ENCODE measurements at regions not wholly inside any gene's neighbourhood (a gene's known extent, or its start where the extent isn't known, plus 50 kb on each side); places are given as distances from the start of the nearest gene placed in this dataset.
"Not testable (repeated sequence)": the region's sequence is repeated elsewhere in the genome, so short reads cannot be mapped to it uniquely, and the experiment has no call there.

DNA sequence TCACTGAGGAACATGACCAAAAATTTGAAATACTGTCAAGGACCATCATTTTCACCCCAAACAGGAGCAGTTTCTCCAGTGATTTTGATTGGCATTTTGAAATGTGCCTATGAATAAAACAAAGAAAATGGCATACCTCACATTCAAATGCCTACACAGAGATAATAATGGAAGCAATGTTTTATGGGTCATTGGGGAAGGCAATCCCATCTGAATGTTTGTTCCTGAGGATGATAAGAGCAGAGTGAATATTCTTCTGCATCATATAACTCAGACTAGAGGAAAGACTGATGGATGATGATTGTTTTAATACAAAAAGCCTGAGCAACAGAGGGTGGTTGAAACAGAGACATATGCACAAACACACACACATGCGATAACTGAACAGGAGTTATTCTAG is 2749.9 kb downstream of the PCDH9 start:
- DNase-seq (ENCODE audit: low read depth): no peak

GRCh38 chr13:64477146-64477545 is 2753.0 kb downstream of the PCDH9 start:
- no peak for DNase-seq (ENCODE audit: low read depth)

DNA sequence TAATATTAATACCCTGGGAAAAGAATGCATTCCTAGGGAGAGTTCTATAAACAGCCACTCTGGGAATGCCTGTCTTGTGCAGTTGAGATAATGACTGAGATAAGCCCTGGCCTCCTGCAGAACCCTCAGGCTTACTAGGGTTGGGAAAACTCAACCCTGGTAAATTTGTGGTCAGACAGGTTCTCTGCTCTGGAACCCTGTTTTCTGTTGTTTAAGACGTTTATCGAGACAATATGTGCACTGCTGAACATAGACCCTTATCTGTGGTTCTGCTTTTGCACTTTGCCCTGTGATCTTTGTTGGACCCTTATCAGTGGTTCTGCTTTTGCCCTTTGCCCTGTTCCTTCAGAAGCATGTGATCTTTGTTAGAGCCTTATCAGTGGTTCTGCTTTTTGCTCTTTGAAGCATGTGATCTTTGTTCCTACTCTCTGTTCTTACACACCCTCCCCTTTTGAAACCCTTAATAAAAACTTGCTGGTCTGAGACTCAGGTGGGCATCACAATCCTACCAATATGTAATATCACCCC is 2754.0 kb downstream of the PCDH9 start:
- DNase-seq (ENCODE audit: low read depth): not testable (repeated sequence)

DNA sequence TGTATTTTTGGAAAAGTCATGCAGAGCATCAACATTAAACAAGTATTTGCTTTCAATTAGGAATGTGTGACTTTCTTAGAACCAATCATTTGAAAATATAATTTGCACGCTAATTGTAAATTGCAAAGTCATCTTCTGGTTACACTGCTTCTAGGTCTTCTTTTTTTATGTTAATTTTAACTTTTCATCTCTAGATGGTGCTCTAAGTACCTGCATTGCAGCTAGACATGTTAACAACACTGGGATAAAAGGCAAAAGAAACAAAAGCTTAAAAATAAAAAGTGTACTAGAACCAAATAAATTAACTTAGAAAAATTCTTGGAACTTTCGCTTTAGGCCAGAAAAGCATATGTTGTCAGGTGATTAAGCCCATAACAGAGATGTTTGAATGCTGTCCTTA is 2758.2 kb downstream of the PCDH9 start:
- peak; percentile 30 for DNase-seq (ENCODE audit: low read depth)

DNA sequence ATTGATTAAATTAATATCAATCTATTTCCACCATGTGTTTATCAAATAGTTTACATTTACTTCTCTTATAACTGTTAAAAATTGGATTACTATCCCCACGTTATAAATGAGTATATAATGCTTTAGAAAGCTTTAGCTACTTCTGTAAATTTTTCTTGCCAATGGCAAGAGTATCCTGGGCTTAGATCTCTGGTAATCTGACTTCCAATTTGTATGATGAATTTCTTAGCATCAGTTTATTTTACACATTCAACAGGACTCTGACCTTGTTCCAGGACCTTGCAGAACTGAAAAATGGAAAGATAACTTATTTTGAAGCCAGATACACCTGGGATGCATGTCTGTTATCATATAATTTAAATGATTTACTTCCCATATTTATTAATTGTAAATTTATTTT is 2759.4 kb downstream of the PCDH9 start:
- no peak for DNase-seq (ENCODE audit: low read depth)

- no peak for DNase-seq (ENCODE audit: low read depth)
These were observed 2770.4 kb downstream of the PCDH9 start for GRCh38 chr13:64459778-64460177.

- DNase-seq (ENCODE audit: low read depth): no peak
These were observed 2772.2 kb downstream of the PCDH9 start for GRCh38 chr13:64457976-64458375.

DNA sequence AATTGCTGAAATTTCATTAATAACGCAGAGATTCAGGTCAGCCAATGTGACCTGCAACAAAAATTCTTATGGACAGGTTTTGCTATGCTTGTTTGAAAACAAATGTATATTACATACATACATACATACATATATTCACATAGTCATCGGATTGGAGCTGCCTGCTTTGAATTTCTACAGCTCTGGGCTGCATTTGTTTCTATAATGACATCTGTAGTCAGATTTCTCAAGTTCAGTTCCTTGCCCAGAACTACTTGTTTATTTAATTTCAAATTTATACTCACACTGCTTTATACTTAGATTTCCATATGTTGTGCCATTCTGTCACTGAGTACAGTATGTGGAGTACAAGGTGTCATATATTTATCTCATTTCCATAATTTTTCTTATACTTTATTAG is 2775.0 kb downstream of the PCDH9 start:
- no peak for DNase-seq (ENCODE audit: low read depth)

- peak; percentile 7 for DNase-seq (ENCODE audit: low read depth)
These were observed 2776.3 kb downstream of the PCDH9 start for GRCh38 chr13:64453831-64454230.

DNA sequence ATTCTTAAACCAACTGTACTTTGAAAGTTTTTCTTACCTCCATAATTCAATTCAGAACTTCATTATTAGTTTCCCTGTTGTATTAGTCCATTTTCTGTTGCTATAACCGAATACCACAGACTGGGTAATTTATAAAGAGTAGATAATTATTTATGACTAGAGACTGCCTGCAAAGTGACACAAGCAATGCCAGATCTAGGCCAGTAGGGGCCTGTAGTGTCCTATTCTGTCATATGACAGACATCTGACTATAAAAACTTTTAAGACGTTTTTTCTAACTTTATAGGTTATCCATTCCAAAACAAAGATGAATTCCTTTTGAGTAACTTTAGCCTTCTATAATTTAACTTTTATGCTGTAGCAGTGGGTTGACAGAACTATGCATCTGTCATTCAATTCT is 2783.8 kb downstream of the PCDH9 start:
- DNase-seq (ENCODE audit: low read depth): no peak

GRCh38 chr13:64441740-64442139 is 2788.4 kb downstream of the PCDH9 start:
- no peak for DNase-seq (ENCODE audit: low read depth)

GRCh38 chr13:64438084-64438483 is 2792.1 kb downstream of the PCDH9 start:
- no peak for DNase-seq (ENCODE audit: low read depth)

- no peak for DNase-seq (ENCODE audit: low read depth)
These were observed 2800.4 kb downstream of the PCDH9 start for GRCh38 chr13:64429691-64430090.

- no peak for DNase-seq (ENCODE audit: low read depth)
These were observed 2801.9 kb downstream of the PCDH9 start for GRCh38 chr13:64428196-64428595.

DNA sequence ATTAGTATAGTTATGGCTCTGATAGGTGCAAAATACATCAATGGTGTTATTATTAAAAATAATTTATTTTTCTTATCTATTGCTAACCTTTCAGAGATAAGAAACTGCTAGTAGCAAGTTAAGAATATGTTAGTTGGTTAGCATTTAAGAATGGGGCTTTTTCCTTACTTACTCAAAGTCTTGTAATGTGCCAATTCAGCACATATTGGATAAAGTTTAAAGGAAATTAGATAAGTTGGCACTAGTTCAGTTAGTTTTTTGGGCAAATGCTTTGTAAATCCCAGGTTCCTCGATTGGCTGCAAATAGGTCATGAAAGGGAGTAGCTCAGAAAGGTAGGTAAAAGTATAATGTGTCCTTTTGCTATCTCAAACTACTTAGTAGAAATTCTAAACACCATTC is 2806.7 kb downstream of the PCDH9 start:
- DNase-seq (ENCODE audit: low read depth): no peak

DNA sequence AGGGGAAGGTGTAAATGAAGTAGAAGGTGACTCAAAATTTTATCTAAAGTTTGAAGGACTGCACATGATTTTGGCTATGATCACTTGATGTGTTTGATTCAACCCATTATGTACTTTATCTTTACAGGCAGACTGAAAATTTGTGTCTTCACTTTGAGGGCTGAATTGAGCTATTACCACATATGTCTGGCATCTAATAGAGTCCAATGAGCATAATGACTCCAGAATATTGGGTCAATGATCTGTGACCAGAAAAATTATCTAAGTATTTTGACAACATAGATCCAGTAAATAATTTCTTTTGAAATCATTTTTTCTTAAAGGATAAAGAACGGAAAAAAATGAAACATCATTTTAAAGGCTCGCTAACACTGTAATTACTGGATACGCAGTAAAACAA is 2810.0 kb downstream of the PCDH9 start:
- DNase-seq (ENCODE audit: low read depth): no peak

- DNase-seq (ENCODE audit: low read depth): no peak
These were observed 2812.6 kb downstream of the PCDH9 start for GRCh38 chr13:64417581-64417980.

DNA sequence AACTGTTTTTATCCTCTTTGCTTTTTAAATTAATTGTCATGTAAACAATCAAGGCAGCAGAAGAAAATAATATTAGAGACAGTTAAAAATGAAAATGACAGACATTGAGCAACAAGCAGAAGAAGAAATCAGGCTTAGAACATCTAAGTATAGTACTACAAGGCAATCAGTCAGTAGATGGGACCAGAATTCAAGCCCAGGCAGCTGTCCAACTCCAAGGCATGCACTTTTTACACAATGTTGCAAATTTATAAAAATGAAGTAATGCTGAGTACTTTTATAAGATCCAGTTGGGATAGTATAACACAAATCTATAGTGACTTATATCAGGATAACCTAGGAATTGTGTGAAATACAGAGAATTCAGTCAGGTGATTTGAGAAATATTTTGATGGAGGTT is 2815.8 kb downstream of the PCDH9 start:
- DNase-seq (ENCODE audit: low read depth): no peak

DNA sequence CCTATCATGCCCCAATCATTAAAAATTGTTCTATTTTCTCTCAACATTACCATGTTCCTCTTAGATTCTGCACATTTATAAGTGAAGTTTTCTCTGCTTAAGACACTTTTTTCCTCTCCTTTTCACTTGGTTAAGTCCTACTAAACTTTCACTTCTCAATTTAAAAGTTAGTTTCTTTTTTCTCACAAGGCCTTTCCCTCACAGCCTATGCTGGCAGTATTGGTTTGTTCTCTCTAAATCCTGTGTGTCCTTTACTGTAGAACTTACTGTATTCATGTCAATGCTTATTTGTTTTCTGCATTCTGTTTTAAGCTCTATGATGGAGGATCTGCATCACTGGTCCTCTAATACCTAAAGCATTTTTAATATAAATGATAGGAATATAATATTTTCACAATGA is 2816.6 kb downstream of the PCDH9 start:
- no peak for DNase-seq (ENCODE audit: low read depth)

GRCh38 chr13:64410276-64411053 is 2819.7 kb downstream of the PCDH9 start:
- no peak for DNase-seq (ENCODE audit: low read depth)

- DNase-seq (ENCODE audit: low read depth): peak; percentile 35
These were observed 2832.4 kb downstream of the PCDH9 start for GRCh38 chr13:64397701-64398100.

DNA sequence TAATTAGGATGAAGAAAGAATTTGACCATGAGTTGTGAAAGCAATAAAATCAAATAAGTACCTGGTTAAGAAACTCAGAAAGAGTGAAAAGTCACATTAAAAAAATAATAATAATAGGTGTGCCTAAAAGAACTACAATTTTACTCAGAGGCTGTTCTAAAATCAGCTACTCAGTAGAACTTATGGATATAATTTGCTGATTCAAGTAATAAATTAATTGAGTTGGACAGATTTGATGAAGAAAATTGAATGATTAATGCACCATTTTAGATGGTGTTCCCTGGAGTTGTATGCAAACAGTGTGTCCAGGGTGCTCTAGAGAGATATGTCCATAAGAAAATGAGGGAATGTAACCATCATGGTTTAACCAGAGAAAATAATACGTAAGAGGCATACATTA is 2852.5 kb downstream of the PCDH9 start:
- no peak for DNase-seq (ENCODE audit: low read depth)

GRCh38 chr13:64371461-64371860 is 2858.7 kb downstream of the PCDH9 start:
- DNase-seq (ENCODE audit: low read depth): no peak
